ENCODE measurements at regions not wholly inside any gene's neighbourhood (a gene's known extent, or its start where the extent isn't known, plus 50 kb on each side); places are given as distances from the start of the nearest gene placed in this dataset.
"Not testable (repeated sequence)": the region's sequence is repeated elsewhere in the genome, so short reads cannot be mapped to it uniquely, and the experiment has no call there.

- no peak for DNase-seq (ENCODE audit: low read depth in 2 of 2)
These were observed 887.8 kb downstream of the IGSF11 start for GRCh38 chr3:118146658-118147375.

- DNase-seq (ENCODE audit: low read depth in 2 of 2), result no peak
These were observed 883.5 kb downstream of the IGSF11 start for GRCh38 chr3:118151164-118151563.

- not testable (repeated sequence) for DNase-seq (ENCODE audit: low read depth in 2 of 2)
These were observed 871.7 kb downstream of the IGSF11 start for GRCh38 chr3:118162627-118163588.

GRCh38 chr3:118165413-118165812, 869.2 kb downstream of the IGSF11 start:
- no peak for DNase-seq (ENCODE audit: low read depth in 2 of 2)

- DNase-seq (ENCODE audit: low read depth in 2 of 2), result no peak
These were observed 867.1 kb downstream of the IGSF11 start for GRCh38 chr3:118167571-118167970.

- no peak for DNase-seq (ENCODE audit: low read depth in 2 of 2)
These were observed 866.5 kb downstream of the IGSF11 start for GRCh38 chr3:118168175-118168574.

- DNase-seq (ENCODE audit: low read depth in 2 of 2), result no peak
These were observed 863.3 kb downstream of the IGSF11 start for GRCh38 chr3:118171236-118171852.

GRCh38 chr3:118180853-118181252, 853.8 kb downstream of the IGSF11 start:
- no peak for DNase-seq (ENCODE audit: low read depth in 2 of 2)

- DNase-seq (ENCODE audit: low read depth in 2 of 2), result no peak
These were observed 853.4 kb downstream of the IGSF11 start for GRCh38 chr3:118181274-118181673.

- no peak for DNase-seq (ENCODE audit: low read depth in 2 of 2)
These were observed 848.6 kb downstream of the IGSF11 start for GRCh38 chr3:118186051-118186450.

GRCh38 chr3:118187221-118187620, 847.4 kb downstream of the IGSF11 start:
- no peak for DNase-seq (ENCODE audit: low read depth in 2 of 2)

- DNase-seq (ENCODE audit: low read depth in 2 of 2), result no peak
These were observed 838.5 kb downstream of the IGSF11 start for GRCh38 chr3:118196183-118196582.

- DNase-seq (ENCODE audit: low read depth in 2 of 2), result no peak
These were observed 835.6 kb downstream of the IGSF11 start for GRCh38 chr3:118199044-118199443.

- no peak for DNase-seq (ENCODE audit: low read depth in 2 of 2)
These were observed 830.5 kb downstream of the IGSF11 start for GRCh38 chr3:118204052-118204656.

GRCh38 chr3:118207271-118207670, 827.4 kb downstream of the IGSF11 start:
- no peak for DNase-seq (ENCODE audit: low read depth in 2 of 2)

- DNase-seq (ENCODE audit: low read depth in 2 of 2), result no peak
These were observed 826.0 kb downstream of the IGSF11 start for GRCh38 chr3:118208642-118209041.

- DNase-seq (ENCODE audit: low read depth in 2 of 2), result no peak
These were observed 820.8 kb downstream of the IGSF11 start for GRCh38 chr3:118213892-118214291.

- no peak for DNase-seq (ENCODE audit: low read depth in 2 of 2)
These were observed 808.4 kb downstream of the IGSF11 start for GRCh38 chr3:118226206-118226605.

GRCh38 chr3:118227191-118227590, 807.5 kb downstream of the IGSF11 start:
- DNase-seq (ENCODE audit: low read depth in 2 of 2), result no peak

GRCh38 chr3:118228151-118228550, 806.5 kb downstream of the IGSF11 start:
- DNase-seq (ENCODE audit: low read depth in 2 of 2), result no peak

- no peak for DNase-seq (ENCODE audit: low read depth in 2 of 2)
These were observed 805.5 kb downstream of the IGSF11 start for GRCh38 chr3:118229196-118229595.

GRCh38 chr3:118231578-118231977, 803.1 kb downstream of the IGSF11 start:
- DNase-seq (ENCODE audit: low read depth in 2 of 2), result no peak
